ENCODE measurements at regions not wholly inside any gene's neighbourhood (a gene's known extent, or its start where the extent isn't known, plus 50 kb on each side); places are given as distances from the start of the nearest gene placed in this dataset.

DNA sequence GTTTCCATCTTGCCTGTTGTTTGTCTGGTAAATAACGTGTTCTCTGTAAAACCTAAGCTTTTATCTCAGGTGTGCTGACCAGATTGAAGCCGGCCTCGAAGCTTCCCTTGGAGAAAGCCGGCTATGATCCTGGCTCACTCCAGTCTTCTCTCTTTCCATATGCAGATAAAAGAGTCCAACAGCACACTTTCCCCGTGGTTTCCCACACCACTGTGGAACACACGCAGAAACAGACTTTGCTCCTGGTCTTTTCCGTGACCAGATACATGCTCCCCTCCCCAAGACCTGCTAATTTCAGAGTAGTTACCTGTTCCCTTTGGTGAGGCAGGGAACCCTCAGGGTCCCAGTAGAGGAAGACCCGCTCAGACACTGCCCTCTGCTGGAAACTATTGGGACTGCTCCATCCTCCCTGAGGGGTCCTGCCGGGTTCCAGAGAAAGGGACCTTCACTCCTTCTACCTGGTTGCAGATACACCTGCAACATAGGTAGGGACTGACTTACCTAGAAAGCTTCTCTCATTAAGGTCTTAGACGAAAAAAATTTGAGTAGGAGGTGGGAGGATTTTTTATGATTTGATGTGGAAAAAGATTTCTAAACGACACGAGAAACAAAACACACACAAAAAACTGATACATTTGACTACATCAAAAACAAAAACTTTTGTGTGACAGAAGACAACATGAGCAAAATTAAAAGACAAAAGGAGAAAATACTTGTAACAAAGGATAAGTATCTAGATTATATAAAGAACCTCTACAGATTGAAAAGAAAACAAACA, 415.4 kb upstream of the CCDC196 start:
- no peak for ATAC-seq
- TF ChIP-seq ZNF8 (CRISPR knock-in tag; IDR thresholded peaks at IDR 0.05), result no peak
- no peak for TF ChIP-seq TOX (CRISPR knock-in tag; IDR thresholded peaks at IDR 0.05; ENCODE audit: borderline replicate concordance)
- no peak for TF ChIP-seq OSR1 (CRISPR knock-in tag; IDR thresholded peaks at IDR 0.05)
- TF ChIP-seq, protein P1, sequence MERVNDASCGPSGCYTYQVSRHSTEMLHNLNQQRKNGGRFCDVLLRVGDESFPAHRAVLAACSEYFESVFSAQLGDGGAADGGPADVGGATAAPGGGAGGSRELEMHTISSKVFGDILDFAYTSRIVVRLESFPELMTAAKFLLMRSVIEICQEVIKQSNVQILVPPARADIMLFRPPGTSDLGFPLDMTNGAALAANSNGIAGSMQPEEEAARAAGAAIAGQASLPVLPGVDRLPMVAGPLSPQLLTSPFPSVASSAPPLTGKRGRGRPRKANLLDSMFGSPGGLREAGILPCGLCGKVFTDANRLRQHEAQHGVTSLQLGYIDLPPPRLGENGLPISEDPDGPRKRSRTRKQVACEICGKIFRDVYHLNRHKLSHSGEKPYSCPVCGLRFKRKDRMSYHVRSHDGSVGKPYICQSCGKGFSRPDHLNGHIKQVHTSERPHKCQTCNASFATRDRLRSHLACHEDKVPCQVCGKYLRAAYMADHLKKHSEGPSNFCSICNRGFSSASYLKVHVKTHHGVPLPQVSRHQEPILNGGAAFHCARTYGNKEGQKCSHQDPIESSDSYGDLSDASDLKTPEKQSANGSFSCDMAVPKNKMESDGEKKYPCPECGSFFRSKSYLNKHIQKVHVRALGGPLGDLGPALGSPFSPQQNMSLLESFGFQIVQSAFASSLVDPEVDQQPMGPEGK (CRISPR knock-in tag; IDR thresholded peaks at IDR 0.05; ENCODE audit: borderline replicate concordance), result no peak
- TF ChIP-seq ZFP30 (CRISPR knock-in tag; IDR thresholded peaks at IDR 0.05), result no peak
- TF ChIP-seq, protein P2, sequence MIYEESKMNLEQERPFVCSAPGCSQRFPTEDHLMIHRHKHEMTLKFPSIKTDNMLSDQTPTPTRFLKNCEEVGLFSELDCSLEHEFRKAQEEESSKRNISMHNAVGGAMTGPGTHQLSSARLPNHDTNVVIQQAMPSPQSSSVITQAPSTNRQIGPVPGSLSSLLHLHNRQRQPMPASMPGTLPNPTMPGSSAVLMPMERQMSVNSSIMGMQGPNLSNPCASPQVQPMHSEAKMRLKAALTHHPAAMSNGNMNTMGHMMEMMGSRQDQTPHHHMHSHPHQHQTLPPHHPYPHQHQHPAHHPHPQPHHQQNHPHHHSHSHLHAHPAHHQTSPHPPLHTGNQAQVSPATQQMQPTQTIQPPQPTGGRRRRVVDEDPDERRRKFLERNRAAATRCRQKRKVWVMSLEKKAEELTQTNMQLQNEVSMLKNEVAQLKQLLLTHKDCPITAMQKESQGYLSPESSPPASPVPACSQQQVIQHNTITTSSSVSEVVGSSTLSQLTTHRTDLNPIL (CRISPR knock-in tag; IDR thresholded peaks at IDR 0.05; ENCODE audit: low read depth), result no peak
- TF ChIP-seq RARB (CRISPR knock-in tag; IDR thresholded peaks at IDR 0.05), result no peak
- no peak for TF ChIP-seq PPARA (CRISPR knock-in tag; IDR thresholded peaks at IDR 0.05; ENCODE audit: borderline replicate concordance)
- TF ChIP-seq BACH2 (CRISPR knock-in tag; IDR thresholded peaks at IDR 0.05; ENCODE audit: borderline replicate concordance), result no peak
- TF ChIP-seq ZNF565 (CRISPR knock-in tag; conservative IDR thresholded peaks at IDR 0.05; ENCODE audit: low read depth), result no peak
- TF ChIP-seq ARNTL (CRISPR knock-in tag; IDR thresholded peaks at IDR 0.05; ENCODE audit: borderline replicate concordance, low read depth), result no peak
- no peak for TF ChIP-seq TCF4 (CRISPR knock-in tag; IDR thresholded peaks at IDR 0.05; ENCODE audit: borderline replicate concordance)

DNA sequence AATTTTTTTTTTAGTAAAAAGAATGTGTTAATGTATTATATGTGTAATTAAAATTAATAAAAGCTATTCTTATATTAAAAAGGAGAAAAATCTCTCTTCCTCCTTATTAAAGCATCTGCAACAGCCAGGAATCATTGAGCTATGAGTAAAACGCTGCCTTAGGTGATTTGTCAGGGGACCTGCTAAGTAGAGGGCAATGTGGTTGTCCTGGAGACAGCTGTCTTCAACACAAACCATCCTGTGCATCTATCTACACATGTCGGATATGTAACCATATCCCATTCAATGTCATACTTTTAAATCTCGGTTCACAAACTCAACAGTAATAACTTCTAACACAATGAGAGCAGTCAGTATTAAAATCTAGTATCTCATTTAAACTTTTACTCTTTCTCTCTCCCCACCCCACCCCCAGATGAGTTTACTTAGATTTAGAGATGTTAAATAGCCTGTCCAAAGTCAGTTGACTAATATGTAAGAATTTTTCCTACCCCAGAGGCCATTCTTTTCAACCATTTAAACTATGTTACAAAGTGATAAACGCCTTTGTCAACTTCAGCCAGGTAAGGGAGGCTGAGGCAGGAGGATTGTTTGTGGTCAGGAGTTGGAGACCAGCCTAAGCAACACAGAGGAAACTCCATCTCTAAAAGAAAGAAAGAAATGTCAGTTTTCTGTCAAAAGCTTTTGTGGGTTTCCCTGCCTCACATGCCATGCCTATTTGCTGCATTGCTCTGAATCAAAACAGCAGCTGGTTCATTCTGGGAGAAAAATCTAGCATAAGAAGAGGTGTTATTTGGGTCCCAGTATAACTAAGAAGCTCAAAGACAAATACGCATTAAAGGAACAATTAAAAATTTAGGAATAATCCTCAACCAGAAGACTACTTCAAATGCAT, 413.7 kb upstream of the CCDC196 start:
- ATAC-seq, result no peak
- TF ChIP-seq, protein P1 (CRISPR knock-in tag; IDR thresholded peaks at IDR 0.05; ENCODE audit: borderline replicate concordance), result no peak
- no peak for TF ChIP-seq ZNF8 (CRISPR knock-in tag; IDR thresholded peaks at IDR 0.05)
- no peak for TF ChIP-seq TCF4 (CRISPR knock-in tag; IDR thresholded peaks at IDR 0.05; ENCODE audit: borderline replicate concordance)
- TF ChIP-seq ZC3H10 (CRISPR knock-in tag; IDR thresholded peaks at IDR 0.05), result no peak
- no peak for TF ChIP-seq TOX (CRISPR knock-in tag; IDR thresholded peaks at IDR 0.05; ENCODE audit: borderline replicate concordance)

DNA sequence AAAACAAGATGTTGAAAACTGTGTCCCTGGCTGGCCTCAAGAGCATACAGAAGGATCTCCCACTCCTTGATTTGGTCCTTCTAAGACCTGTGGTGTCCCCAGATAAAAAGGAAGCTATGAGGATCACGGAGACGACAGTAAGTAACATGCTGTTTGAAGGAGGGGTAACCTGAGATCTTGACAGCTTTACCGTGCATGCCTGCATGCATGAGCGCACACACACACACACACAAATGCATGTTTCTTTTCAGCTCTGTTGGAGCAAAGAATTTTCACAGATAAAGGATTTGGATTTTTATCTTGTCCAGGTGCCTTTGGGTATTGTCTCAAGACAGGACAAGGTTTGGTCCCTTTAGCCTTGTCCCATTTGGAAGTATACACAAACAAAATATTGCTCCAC, 411.6 kb upstream of the CCDC196 start:
- TF ChIP-seq OSR1 (CRISPR knock-in tag; IDR thresholded peaks at IDR 0.05) (no peak), PPARA (CRISPR knock-in tag; IDR thresholded peaks at IDR 0.05; ENCODE audit: borderline replicate concordance) (no peak), ISL1 (CRISPR knock-in tag; IDR thresholded peaks at IDR 0.05) (no peak), ZNF565 (CRISPR knock-in tag; conservative IDR thresholded peaks at IDR 0.05; ENCODE audit: low read depth) (no peak), BACH2 (CRISPR knock-in tag; IDR thresholded peaks at IDR 0.05; ENCODE audit: borderline replicate concordance) (no peak), ZNF70 (CRISPR knock-in tag; IDR thresholded peaks at IDR 0.05) (no peak), CSDC2 (CRISPR knock-in tag; IDR thresholded peaks at IDR 0.05) (no peak), ARNTL (CRISPR knock-in tag; IDR thresholded peaks at IDR 0.05; ENCODE audit: borderline replicate concordance, low read depth) (no peak), ZC3H10 (CRISPR knock-in tag; IDR thresholded peaks at IDR 0.05) (no peak)
- TF ChIP-seq, protein P3, sequence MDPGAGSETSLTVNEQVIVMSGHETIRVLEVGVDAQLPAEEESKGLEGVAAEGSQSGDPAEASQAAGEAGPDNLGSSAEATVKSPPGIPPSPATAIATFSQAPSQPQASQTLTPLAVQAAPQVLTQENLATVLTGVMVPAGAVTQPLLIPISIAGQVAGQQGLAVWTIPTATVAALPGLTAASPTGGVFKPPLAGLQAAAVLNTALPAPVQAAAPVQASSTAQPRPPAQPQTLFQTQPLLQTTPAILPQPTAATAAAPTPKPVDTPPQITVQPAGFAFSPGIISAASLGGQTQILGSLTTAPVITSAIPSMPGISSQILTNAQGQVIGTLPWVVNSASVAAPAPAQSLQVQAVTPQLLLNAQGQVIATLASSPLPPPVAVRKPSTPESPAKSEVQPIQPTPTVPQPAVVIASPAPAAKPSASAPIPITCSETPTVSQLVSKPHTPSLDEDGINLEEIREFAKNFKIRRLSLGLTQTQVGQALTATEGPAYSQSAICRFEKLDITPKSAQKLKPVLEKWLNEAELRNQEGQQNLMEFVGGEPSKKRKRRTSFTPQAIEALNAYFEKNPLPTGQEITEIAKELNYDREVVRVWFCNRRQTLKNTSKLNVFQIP (CRISPR knock-in tag; IDR thresholded peaks at IDR 0.05; ENCODE audit: borderline replicate concordance, low read depth), result no peak
- TF ChIP-seq, protein P4, sequence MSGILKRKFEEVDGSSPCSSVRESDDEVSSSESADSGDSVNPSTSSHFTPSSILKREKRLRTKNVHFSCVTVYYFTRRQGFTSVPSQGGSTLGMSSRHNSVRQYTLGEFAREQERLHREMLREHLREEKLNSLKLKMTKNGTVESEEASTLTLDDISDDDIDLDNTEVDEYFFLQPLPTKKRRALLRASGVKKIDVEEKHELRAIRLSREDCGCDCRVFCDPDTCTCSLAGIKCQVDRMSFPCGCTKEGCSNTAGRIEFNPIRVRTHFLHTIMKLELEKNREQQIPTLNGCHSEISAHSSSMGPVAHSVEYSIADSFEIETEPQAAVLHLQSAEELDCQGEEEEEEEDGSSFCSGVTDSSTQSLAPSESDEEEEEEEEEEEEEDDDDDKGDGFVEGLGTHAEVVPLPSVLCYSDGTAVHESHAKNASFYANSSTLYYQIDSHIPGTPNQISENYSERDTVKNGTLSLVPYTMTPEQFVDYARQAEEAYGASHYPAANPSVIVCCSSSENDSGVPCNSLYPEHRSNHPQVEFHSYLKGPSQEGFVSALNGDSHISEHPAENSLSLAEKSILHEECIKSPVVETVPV (CRISPR knock-in tag; IDR thresholded peaks at IDR 0.05), result no peak
- TF ChIP-seq, protein P1 (CRISPR knock-in tag; IDR thresholded peaks at IDR 0.05; ENCODE audit: borderline replicate concordance), result no peak
- no peak for ATAC-seq

All from SK-N-SH treated with all-trans-retinoic acid at 6 μM for 48 hours (cell line).